ENCODE measurements at regions not wholly inside any gene's neighbourhood (a gene's known extent, or its start where the extent isn't known, plus 50 kb on each side); places are given as distances from the start of the nearest gene placed in this dataset.
"Not testable (repeated sequence)": the region's sequence is repeated elsewhere in the genome, so short reads cannot be mapped to it uniquely, and the experiment has no call there.

- no peak for TF ChIP-seq POLR2AphosphoS5 (IDR thresholded peaks at IDR 0.05)
- no peak for TF ChIP-seq CTCF (IDR thresholded peaks at IDR 0.05)
- TF ChIP-seq EP300 (IDR thresholded peaks at IDR 0.05), result no peak
- TF ChIP-seq POLR2A (IDR thresholded peaks at IDR 0.05), result no peak
- Histone ChIP-seq H3K36me3 (no peaks in the 10 kb centered on the region), H3K9me3 (no peaks in the 10 kb centered on the region), H3K27ac (no peak overlapping the region), H3K4me3 (no peak overlapping the region), H3K4me1 (no peaks in the 10 kb centered on the region), H3K27me3 (no peaks in the 10 kb centered on the region)
- WGBS, 5 donors, result 56 to 73% (median 67%) methylated on average over 4 of the region's 4 CpGs
- DNase-seq, result no peak
- intact Hi-C loops (cut with DNase I; ENCODE audit: low total_unique reads), result no loop called here
These were observed 688.4 kb upstream of the SYT4 start for GRCh38 chr18:43965691-43966090.

GRCh38 chr18:43970656-43971055 lies 693.4 kb upstream of the SYT4 start:
- Histone ChIP-seq H3K9me3 (no peaks in the 10 kb centered on the region), H3K4me3 (no peak overlapping the region), H3K27ac (no peak overlapping the region), H3K36me3 (no peaks in the 10 kb centered on the region), H3K4me1 (no peaks in the 10 kb centered on the region), H3K27me3 (no peaks in the 10 kb centered on the region)
- TF ChIP-seq EP300 (IDR thresholded peaks at IDR 0.05), result no peak
- no peak for TF ChIP-seq CTCF (IDR thresholded peaks at IDR 0.05)
- TF ChIP-seq POLR2A (IDR thresholded peaks at IDR 0.05), result no peak
- no peak for TF ChIP-seq POLR2AphosphoS5 (IDR thresholded peaks at IDR 0.05)
- WGBS, 5 donors, result 94 to 99% (median 96%) methylated on average over 4 of the region's 4 CpGs
- DNase-seq, result no peak
- intact Hi-C loops (cut with DNase I; ENCODE audit: low total_unique reads), result no loop called here

- no peak overlapping the region for H3K27ac ChIP-seq
- intact Hi-C loops (cut with DNase I; ENCODE audit: low total_unique reads), result no loop called here
- no peaks in the 10 kb centered on the region for H3K9me3 ChIP-seq
- H3K36me3 ChIP-seq, result no peaks in the 10 kb centered on the region
- no peaks in the 10 kb centered on the region for H3K4me1 ChIP-seq
- no peak for DNase-seq
- WGBS, 5 donors, result 52 to 74% (median 67%) methylated on average over 4 of the region's 4 CpGs
- no peaks in the 10 kb centered on the region for H3K27me3 ChIP-seq
- no peak overlapping the region for H3K4me3 ChIP-seq
- no peak for TF ChIP-seq EP300 (IDR thresholded peaks at IDR 0.05)
- TF ChIP-seq POLR2AphosphoS5 (IDR thresholded peaks at IDR 0.05), result no peak
- no peak for TF ChIP-seq CTCF (IDR thresholded peaks at IDR 0.05)
- TF ChIP-seq POLR2A (IDR thresholded peaks at IDR 0.05), result no peak
These were observed 700.9 kb upstream of the SYT4 start for GRCh38 chr18:43978174-43978573.

- WGBS, 5 donors, result 81 to 88% (median 84%) methylated on average over 4 of the region's 4 CpGs
- no peak for TF ChIP-seq POLR2AphosphoS5 (IDR thresholded peaks at IDR 0.05)
- no peak for TF ChIP-seq CTCF (IDR thresholded peaks at IDR 0.05)
- no peak for TF ChIP-seq POLR2A (IDR thresholded peaks at IDR 0.05)
- TF ChIP-seq EP300 (IDR thresholded peaks at IDR 0.05), result no peak
- intact Hi-C loops (cut with DNase I; ENCODE audit: low total_unique reads), result no loop called here
These were observed 698.1 kb upstream of the SETBP1 start for GRCh38 chr18:43982582-43982981.

GRCh38 chr18:43987061-43987460 lies 693.6 kb upstream of the SETBP1 start:
- H3K4me1 ChIP-seq; H3K36me3 ChIP-seq; H3K27me3 ChIP-seq; DNase-seq; H3K4me3 ChIP-seq; H3K27ac ChIP-seq; intact Hi-C loops (cut with DNase I; ENCODE audit: low total_unique reads): not testable (repeated sequence)
- 63 to 83% (median 73%) methylated on average over 4 of the region's 4 CpGs for WGBS, 5 donors
- H3K9me3 ChIP-seq, result peaks cover 0 to 19% (median 4%) of the 10 kb centered on the region in 4 donors

More at GRCh38 chr18:43982582-43982981, 698.1 kb upstream of the SETBP1 start:
- H3K36me3 ChIP-seq, result no peaks in the 10 kb centered on the region
- H3K4me3 ChIP-seq, result no peak overlapping the region
- no peak for DNase-seq
- H3K27me3 ChIP-seq, result no peaks in the 10 kb centered on the region
- peaks cover 0 to 13% (median 4%) of the 10 kb centered on the region in 4 donors for H3K9me3 ChIP-seq
- H3K4me1 ChIP-seq, result no peaks in the 10 kb centered on the region
- H3K27ac ChIP-seq, result no peak overlapping the region
